ENCODE measurements at regions not wholly inside any gene's neighbourhood (a gene's known extent, or its start where the extent isn't known, plus 50 kb on each side); places are given as distances from the start of the nearest gene placed in this dataset.
A peak's percentile ranks its signal among the peaks of the same experiment; 100 is the strongest.

DNA sequence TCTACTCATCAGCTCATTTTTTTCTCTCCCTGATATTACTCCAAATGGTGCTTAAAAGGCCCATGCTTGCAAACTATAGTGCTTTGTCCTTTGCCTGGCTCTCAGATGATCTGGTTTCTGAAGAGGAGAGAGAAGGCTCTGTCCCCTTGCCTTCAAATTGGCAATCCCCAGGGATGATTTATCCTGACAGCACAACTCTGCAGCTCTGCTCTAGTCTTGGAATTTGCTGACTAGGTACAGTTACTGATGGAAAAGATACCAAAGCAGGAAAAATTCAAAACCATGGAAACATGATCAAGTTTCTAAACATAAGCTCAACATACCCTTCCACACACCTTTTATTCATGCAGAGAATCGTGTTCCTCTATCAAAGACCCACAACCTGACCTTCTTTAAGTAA lies 106.7 kb upstream of the CADPS start:
- no peak for DNase-seq (ENCODE audit: low spot score)

DNA sequence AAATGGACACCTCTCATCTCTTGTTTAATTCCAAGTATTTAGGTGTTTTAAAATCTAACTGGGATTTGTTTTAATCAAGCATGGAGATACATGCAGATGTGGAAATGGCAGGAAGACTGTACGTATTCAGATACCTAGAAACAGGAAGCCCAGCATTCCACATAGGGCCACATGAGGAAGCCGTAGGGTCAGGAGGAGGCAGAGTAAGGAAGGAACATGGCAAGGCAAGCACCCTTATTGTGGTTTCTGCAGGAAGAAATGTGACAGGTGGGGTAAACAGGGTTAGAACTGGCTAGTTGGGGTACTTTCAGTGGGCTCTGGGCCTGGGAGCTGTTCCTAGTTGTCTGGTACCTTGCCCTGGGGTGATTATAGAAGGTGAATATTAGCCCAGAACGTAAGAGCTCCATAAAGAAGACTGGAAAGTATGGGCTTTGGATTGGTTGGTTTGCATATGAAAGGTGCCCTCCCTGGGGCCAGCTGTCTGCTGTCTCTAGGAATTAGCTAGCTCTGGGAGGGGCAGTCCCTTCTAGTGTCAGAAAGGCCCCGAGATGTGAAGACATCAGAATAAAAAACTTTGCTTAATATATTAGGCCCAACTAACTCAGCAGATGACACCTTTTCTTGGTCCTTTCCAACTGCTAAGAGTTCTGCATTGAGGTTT lies 107.7 kb upstream of the CADPS start:
- DNase-seq (ENCODE audit: low spot score): no peak

DNA sequence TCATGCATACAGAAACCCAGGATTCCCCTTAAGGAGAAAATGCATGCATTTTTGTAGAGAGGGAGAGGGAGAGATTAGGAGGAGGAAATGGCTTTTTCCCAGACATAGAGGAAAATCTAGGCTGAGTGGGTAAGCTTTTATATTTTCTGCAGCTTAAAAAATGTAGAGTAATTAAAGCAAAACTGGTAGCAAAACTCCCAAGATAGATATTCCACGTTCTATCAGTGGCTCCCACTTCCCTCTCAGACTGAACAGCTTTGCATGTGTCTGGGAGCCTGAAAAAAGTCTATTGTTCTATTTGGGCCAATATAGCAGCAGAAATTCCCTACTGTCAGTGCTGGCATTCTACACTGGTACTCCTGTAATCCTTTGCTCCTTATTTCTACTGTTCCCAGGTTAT lies 110.8 kb upstream of the CADPS start:
- no peak for DNase-seq (ENCODE audit: low spot score)

DNA sequence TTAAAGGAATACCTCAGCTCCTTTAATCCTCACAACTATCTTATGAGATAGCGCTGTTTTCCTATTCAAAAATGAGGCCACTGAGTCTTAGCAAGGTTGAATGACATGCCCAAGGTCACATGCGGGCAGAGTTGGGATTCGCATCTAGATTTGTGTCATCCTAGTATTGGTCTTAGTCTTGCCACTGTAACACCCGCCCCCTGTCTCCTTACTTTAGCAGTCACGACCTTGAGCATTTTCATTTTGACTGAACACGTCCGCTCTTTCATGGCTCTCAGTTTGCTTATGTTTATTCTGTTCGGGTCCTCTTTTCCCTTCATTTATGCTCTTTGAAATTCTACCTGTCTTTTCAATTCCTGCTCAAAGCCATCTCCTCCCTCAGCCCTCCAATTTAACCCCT lies 112.5 kb upstream of the CADPS start:
- no peak for DNase-seq (ENCODE audit: low spot score)

DNA sequence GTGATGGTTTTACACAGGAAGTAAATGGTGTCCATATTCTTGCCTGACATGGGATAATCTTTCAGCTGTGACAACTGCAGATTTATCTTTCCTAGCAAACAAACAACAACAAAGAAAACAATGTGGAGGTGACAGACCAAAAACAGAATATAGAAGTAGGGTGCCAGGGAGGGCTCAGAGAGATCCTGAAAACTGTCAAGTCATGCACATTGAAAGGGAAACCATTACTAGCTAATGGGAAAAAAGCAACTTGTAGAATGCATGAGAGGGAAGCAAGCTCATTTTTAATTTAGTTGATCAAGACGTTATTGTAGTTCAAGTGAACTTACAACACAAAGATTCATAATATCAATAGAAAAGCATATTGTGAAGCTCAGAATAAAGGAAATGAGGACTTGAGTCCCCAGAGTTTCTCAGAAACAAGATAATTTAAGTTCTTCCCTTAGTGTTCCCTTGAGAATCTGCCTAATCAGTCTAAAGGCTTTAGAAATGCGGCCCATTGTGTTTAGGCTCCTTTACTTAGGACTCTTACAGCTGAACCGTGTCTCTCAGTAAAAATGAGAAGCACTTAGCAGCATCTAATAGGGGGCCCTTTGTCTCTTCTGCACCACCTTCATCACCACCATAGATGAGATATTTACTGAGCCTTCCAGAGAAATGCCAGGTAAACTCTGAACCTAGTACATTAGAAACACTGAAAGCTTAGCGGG lies 115.6 kb upstream of the CADPS start:
- DNase-seq (ENCODE audit: low spot score): no peak

DNA sequence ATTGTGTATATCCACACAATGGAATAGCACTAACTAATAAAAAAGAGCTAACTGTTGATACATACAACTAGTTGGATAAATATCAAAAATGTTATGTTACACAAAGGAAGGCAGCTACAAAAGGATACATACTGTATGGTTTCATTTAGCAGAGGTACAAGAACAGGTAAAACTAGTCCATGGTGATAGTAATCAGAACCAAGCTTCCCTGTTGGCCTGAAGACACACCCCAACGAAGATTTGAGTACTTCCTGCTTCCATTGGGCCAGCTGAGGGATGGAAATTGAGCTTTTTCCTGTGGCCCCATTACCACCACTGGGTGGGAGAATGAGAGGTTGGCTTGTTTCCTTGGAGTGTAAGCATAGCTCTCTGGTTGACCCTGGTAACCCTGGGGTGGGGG lies 117.3 kb upstream of the CADPS start:
- no peak for DNase-seq (ENCODE audit: low spot score)

DNA sequence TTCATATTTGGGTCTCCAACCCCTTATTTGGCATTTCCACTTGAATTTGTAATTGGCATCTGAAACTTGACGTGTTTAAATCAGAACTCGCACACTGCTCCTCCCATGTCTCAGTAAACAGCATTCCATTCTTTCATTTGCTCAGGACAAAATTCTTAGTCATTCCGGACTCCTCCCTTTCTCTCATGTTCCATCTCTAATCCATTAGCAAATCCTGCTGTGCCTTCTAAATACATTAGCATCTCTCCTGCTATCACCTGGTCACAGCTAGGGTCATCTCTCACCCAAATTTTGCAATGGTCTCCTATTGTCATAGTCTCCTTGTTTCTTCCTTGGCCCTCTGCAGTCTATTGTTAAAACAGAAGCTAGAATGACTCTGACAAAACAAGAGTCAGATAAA lies 119.9 kb upstream of the CADPS start:
- DNase-seq (ENCODE audit: low spot score): no peak

DNA sequence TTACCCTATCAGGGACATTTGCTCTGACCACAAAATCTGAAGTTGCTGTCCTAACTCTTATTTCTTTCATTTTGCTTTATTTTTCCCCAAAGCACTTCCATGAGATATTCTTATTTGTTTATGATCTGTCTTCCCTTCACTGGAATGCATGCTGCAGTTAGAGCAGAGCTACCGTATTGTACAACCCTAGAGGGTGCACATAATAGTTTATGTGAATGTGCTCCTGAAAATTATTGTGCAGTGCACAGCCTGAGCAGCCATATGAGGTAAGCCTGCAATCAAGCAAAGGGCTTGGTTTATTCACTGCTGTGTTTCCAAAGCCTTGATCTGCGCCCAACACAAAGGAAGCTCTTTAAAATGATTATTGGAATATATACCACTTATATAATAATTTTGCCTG lies 120.3 kb upstream of the CADPS start:
- no peak for DNase-seq (ENCODE audit: low spot score)

DNA sequence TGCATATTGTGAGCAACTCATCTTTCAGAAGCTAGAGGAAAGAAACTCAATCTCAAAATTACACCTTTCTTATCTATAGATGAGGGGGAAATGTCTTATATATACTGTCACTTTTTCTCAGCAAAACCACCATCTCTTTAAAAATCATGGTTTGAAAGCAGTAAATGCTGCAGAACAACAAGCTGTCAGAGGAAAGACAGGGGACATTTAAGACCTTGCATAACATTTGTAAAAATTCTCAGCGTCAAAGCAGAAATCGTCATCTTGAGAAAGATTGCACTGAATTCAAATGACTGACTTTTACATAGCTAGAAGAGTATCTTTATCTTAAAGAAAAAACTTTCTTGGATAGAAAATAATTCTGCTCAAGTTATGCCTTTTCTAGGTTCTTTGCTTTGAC lies 122.2 kb upstream of the CADPS start:
- DNase-seq (ENCODE audit: low spot score): no peak

DNA sequence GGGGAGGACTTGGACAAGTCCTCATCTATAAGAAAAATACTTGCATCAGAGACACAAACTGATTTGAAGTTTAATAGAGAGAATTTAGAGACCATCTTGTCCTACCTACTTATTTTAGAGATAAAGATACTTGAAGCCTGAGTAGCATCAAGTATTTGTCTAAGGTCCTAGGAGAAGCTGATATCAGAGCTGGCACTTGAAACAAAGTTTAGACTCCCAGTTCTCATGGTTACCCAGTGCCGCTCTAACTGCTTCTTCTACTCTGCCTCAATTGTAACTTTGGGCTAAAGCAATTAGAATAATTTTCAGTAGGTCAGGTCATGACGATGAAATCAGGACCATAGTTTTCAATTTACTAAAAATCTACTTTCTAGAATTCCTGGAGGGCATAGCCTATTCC lies 123.9 kb upstream of the CADPS start:
- no peak for DNase-seq (ENCODE audit: low spot score)

DNA sequence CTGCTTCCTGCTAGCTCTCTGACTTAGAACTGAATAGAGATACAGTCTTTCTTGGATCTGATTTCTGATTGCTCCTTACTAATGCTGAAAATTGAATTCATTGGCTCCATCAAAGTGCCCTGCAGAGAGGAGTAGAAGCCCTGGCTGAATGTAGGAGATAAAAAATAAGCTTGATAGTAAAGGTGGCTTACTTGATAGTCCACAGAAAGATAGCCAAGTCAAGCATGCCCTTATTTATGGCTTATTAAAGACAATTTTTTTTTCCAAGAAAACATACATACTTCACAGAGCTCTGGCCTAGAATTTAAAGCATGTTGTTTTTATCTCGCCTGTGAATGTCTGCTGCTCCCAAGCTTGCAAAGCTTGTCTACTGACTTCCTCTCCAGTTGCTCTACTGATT lies 124.6 kb upstream of the CADPS start:
- DNase-seq (ENCODE audit: low spot score): no peak

DNA sequence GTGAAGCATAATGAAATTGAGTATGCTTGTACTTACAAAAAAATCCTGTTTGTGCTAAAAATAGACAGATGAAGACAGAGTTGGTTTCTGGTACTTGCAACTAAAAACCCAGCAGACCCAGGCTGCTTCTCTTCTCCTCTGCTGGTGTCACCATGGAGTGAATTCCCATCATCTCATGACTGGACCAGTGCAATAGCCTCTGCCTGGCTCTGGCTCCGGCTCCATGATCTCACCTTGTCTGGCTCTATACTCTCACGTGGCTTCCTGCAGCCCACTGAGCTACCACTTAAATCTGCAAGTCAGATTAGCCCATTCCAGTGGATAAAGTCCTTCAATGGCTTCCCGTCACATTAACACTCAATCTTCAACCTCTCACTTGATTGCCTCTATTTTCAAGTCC lies 129.2 kb upstream of the CADPS start:
- no peak for DNase-seq (ENCODE audit: low spot score)

DNA sequence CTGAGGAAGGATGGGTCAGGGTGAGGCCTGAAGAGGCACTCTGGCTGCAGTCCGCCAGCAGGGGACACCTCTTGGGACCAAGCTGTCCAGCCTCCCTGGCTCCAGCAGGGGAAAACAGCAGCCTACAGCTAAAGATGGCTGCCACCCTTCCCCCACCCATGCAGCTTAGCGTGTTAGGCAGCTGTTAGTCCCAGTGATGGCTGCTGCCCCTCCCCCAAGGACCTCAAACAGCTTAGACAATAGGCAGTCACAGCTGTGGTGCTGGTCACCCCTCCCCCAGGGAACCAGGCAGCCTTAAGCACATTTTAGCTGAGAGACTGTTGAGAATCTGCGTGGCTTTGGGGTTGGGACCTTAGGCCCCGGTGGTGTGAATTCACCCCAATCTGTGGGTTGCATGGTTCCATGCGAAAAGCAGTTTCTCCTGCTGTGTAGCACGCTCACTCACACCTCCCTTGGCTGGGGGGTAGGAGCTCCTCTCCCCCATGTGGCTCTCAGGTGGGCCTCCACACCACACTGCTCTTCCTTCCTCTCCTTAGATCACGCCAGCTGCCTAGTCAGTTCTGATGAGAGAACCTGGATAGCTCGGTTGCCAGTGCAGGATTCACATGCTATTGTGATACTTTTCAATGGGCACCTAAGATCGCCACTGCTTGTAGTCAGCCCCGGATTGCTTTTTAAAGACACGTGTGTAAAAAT lies 140.5 kb upstream of the CADPS start:
- DNase-seq (ENCODE audit: low spot score): no peak

DNA sequence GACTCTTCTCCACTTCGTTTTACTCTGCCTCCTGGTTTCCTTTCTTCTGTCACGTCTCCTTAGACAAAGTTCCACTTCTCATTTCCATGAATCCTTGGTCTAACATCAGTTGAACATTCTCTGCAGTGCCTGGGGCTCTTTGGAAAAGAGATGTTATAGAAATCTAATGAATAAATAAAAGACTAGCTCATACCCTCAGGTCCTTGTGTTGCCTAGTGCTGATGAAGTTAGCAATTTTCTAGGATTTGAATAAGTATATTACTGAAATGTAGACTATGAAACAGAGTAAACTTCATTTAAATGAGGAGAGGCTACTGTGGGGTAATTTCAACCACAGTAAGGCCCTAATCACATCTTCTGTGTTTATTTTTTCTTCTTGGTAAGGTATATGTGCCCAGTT lies 146.9 kb upstream of the CADPS start:
- no peak for DNase-seq (ENCODE audit: low spot score)

DNA sequence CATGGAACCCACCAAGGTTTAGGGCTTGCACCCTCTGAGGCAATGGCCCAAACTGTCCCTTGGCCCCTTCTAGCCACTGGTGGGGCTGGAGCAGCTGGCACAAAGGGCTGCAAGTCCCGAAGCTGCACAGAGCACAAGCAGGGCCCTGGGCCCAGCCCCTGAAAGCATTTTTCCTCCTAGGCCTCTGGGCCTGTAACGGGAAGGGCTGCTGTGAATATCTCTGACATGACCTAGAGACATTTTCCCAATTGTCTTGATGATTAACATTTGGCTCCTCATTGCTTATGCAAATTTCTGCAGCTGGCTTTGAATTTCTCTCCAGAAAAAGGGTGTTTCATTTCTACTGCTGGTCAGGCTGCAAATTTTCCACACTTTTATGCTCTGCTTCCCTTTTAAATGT lies 151.5 kb upstream of the CADPS start:
- no peak for DNase-seq (ENCODE audit: low spot score)

DNA sequence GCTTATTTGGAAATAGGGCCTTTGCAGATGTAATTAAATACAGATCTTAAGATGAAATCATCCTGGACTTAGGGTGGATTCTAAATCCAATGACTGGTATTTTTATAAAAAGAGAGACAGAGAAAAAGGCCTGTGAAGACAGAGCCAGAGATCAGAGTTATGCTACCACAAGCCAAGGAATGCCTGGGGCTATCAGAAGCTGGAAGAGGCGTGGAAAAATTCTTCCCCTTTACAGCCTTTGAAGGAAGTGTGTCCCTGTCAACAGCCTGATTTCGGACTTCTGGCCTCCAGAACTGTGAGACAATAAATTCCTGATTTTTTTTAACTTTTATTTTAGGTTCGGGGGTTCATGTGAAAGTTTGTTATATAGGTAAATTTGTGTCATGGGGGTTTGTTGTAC lies 154.1 kb upstream of the CADPS start:
- no peak for DNase-seq (ENCODE audit: low spot score)

DNA sequence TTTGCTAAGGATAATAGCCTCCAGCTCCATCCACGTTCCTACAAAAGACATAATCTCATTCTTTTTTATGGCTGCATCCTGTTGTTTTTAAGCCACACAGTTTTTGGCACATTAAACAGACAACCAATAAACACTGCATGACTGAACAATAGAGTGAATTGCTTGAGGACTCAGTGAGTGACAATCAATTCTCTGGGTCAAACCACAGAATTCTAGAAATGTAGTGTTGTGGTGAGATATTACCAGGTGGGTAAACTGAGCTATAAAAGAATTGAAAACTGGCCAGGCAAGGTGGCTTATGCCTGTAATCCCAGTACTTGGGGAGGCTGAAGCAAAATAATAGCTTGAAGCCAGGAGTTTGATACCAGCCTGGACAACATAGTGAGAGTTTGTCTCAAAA lies 154.7 kb upstream of the CADPS start:
- DNase-seq (ENCODE audit: low spot score): no peak

DNA sequence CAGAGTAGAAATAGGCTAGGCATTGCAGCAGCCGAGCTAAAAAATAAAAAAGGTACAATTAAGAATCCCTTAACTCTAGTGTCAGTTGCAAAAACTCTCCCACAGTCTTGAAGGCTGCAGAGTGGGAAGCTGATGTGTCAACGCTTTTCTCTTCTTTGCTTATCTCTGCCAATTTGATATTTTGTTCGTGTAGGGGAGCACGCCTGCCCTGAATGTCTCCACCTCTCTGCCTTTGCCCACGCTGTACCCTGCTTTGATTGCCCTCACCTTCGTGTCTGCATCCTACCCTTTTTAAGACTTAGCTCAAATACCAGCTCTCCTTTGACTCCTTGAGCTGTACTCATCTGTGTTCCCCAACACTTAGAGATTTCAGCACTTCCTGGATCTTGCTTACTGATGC lies 155.4 kb upstream of the CADPS start:
- DNase-seq (ENCODE audit: low spot score): no peak

DNA sequence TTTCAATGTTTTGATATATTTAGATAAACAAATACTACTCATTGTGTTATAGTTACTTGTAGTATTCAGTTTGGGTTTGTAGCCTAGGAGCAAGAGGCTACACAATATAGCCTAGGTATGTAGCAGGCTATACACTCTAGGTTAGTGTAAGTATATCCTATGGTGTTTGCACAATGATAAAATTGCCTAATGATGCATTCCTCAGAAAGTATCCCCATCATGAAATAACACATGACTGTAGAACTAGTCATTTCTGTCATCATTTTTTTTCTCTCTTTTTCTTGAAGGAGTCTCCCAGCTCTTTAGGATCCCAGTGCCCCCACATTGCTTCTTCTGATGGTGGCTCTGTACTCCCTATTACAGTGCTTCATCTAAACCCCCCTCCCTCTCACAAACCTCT lies 157.7 kb upstream of the CADPS start:
- no peak for DNase-seq (ENCODE audit: low spot score)

DNA sequence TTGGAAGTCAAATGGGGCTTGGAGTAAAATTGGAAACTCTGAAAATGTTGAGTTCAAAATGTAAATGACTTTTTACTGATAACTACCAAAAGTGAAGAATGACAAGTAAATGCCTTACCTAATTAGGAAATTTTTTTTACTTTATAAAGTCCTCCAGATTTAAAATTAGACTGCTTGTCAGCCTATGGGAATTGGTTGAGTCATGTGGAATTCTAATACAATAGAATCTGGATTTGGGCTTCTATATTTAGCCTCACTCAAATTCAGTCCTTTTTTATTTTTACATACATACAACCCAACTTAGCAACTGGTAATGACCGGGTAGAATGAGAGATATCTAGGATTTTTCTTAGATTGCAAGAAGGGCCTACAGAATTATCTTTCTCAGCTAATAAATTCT lies 158.9 kb upstream of the CADPS start:
- no peak for DNase-seq (ENCODE audit: low spot score)

DNA sequence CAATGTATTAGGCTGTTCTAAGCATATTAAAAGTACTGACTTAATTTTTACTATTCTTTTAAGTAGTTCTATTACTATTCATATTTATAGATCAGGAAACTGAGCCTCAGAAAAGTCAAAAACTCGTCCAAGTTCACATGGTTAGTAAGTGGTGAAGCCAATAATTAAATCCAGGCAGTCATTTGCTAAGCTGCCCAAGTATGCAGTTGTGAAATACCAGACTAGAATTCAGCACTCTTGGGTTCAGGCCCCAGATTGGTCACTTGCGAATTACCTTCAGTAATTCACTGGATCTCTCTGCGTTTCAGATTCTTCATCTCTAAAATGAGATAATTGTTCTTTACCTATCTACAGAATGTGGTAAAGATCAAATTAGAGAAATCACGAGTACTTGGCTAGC lies 161.9 kb upstream of the CADPS start:
- DNase-seq (ENCODE audit: low spot score): no peak

DNA sequence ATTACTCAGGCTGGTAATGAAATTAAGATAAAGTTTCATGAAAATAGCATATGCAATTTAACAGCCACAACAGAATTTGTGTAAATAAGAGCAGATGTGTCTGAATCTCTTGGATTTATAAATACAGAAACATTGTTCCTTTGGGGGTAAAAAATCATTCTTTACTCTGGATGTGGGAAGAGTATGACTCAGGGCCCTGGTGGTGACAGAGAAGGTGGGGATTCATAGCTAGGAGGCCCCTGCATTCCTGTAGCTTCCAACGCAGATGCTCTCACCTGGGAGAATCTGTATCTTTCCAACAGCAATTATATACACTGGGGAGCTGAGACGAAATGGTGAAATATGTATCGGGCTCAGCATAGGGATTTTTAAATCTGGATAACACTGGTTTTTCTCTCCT lies 167.6 kb upstream of the CADPS start:
- no peak for DNase-seq (ENCODE audit: low spot score)

DNA sequence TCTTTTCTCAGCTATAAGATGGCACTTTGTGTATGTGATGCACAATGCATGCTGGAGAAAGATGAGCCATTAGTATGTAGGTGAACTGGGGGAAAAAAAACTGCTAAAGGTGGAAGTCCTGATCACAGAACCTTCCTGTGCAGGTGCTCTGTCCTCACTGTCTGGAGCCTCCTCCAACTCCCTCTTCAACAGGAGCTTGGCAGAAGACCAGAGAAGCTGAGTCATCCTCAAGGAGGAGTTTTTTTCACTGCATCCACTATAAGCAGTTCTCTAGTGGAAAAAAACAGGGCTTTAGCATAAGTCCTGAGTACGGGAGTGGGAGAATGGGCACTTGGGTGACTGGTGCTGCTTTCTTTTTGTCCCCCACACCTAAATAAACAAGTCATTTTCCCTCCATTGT lies 168.4 kb upstream of the CADPS start:
- peak; percentile 25 for DNase-seq (ENCODE audit: low spot score)

DNA sequence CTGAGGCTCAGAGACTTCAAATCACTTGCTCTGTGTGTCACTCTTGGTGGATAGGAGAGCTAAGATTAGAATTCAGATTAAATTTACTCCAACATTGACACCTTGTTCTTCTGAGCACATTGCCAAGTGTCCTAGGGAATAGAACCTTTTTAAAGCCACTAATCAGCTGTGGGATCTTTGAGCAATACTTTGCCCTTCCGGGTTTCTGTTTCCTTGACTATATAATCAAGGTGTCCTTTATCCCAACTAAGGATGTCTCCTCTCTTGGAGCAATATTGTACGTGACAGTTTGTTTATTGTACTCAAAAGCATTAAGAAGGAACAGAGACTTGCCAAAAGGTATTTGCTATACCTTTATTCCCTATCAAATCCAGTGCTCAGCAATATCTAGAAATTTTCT lies 170.9 kb upstream of the CADPS start:
- no peak for DNase-seq (ENCODE audit: low spot score)
